Lower leg skin (tissue), 3 donors: ENCODE measurements at regions not wholly inside any gene's neighbourhood (a gene's known extent, or its start where the extent isn't known, plus 50 kb on each side); places are given as distances from the start of the nearest gene placed in this dataset.

ENCODE experiments used
- CTCF ChIP-seq, 3 donors: fragments of 450-650 bp; IDR thresholded peaks; one replicate each; pipeline ENCODE4 v1.5.1; 2016; ENCODE audit warnings: antibody characterized with exemption in 3 of 3, mild to moderate bottlenecking in 3 of 3, moderate library complexity in 2 of 3
- POLR2A ChIP-seq, 2 donors: fragments of 450-650 bp; IDR thresholded peaks; one replicate each; pipeline ENCODE4 v1.6.1; 2016 to 2017; ENCODE audit warnings: antibody characterized with exemption in 2 of 2, mild to moderate bottlenecking in 1 of 2, moderate library complexity in 1 of 2

- TF ChIP-seq CTCF (IDR thresholded peaks at IDR 0.05) (no peak), POLR2A (IDR thresholded peaks at IDR 0.05) (no peak)
These were observed 513.5 kb upstream of the ZEB2 start for GRCh38 chr2:145033438-145033837.
